DOHH2 (cell line): ENCODE measurements at regions not wholly inside any gene's neighbourhood (a gene's known extent, or its start where the extent isn't known, plus 50 kb on each side); places are given as distances from the start of the nearest gene placed in this dataset.

Experiments used
- H3F3A ChIP-seq: fragments of 200-600 bp; sonication (generic), shearing (Covaris generic); 2 replicates; pipeline ENCODE4 v1.6.0; 2016; ENCODE audit warnings: antibody characterized with exemption, mild to moderate bottlenecking; ENCODE audit not compliant: control insufficient read depth, insufficient read depth
- H3K27ac ChIP-seq: fragments of 200-600 bp; sonication (generic); 2 replicates; pipeline ENCODE4 v1.5.1; 2014; ENCODE audit warnings: low read depth, mild to moderate bottlenecking, low read length, moderate library complexity
- H3K27me3 ChIP-seq: fragments of 200-600 bp; sonication (generic); 2 replicates; pipeline ENCODE4 v1.6.1; 2014; ENCODE audit warnings: mild to moderate bottlenecking, low read length, mixed read lengths; ENCODE audit not compliant: control insufficient read depth
- H3K36me3 ChIP-seq: fragments of 200-600 bp; sonication (generic); 2 replicates; pipeline ENCODE4 v1.6.1; 2014; ENCODE audit warnings: mild to moderate bottlenecking, low read length, moderate library complexity, mixed read lengths; ENCODE audit not compliant: control insufficient read depth
- H3K4me1 ChIP-seq: fragments of 200-600 bp; sonication (generic); 2 replicates; pipeline ENCODE4 v1.6.1; 2014; ENCODE audit warnings: mild to moderate bottlenecking, low read length, mixed read lengths; ENCODE audit not compliant: control insufficient read depth
- H3K4me2 ChIP-seq: fragments of 200-600 bp; sonication (generic); 2 replicates; pipeline ENCODE4 v1.6.0; 2014; ENCODE audit warnings: mild to moderate bottlenecking, low read length, moderate library complexity
- H3K4me3 ChIP-seq: fragments of 200-600 bp; sonication (generic); 2 replicates; pipeline ENCODE4 v1.5.1; 2014; ENCODE audit warnings: mild to moderate bottlenecking, low read length, mixed read lengths
- H3K79me2 ChIP-seq: fragments of 200-600 bp; sonication (generic); 2 replicates; pipeline ENCODE4 v1.6.1; 2014; ENCODE audit warnings: mild to moderate bottlenecking, low read length, mixed read lengths; ENCODE audit not compliant: control insufficient read depth
- H3K9me2 ChIP-seq: fragments of 200-600 bp; sonication (generic); replicated peaks from 2 replicates; pipeline ENCODE4 v1.6.1; 2014; ENCODE audit warnings: mild to moderate bottlenecking, low read length, mixed read lengths; ENCODE audit not compliant: control insufficient read depth
- H3K9me3 ChIP-seq: fragments of 200-600 bp; sonication (generic); 2 replicates; pipeline ENCODE4 v1.6.1; 2014; ENCODE audit warnings: antibody characterized with exemption, low read length, mixed read lengths; ENCODE audit not compliant: control insufficient read depth, insufficient read depth
- H4K20me1 ChIP-seq: fragments of 200-600 bp; sonication (generic); 2 replicates; pipeline ENCODE4 v1.6.0; 2014; ENCODE audit warnings: low read depth, mild to moderate bottlenecking, antibody characterized with exemption, low read length, moderate library complexity; ENCODE audit not compliant: control insufficient read depth, insufficient read depth
- CTCF ChIP-seq: fragments of 200-600 bp; sonication (generic); IDR thresholded peaks from one replicate; pipeline ENCODE4 v1.5.1; 2014; ENCODE audit warnings: antibody characterized with exemption, mild to moderate bottlenecking, low read depth, low read length; ENCODE audit not compliant: poor library complexity, severe bottlenecking
- EZH2phosphoT487 ChIP-seq: fragments of 200-600 bp; sonication (generic); IDR thresholded peaks from 2 replicates; pipeline ENCODE4 v1.6.1; 2017; ENCODE audit warnings: borderline replicate concordance, mild to moderate bottlenecking, antibody characterized with exemption, low read length, moderate library complexity, mixed read lengths

GRCh38 chr3:118713502-118714207, 321.0 kb downstream of the IGSF11 start:
- no peaks in the 10 kb centered on the region for H3K79me2 ChIP-seq
- H3K36me3 ChIP-seq: no peaks in the 10 kb centered on the region
- no peaks in the 10 kb centered on the region for H3K9me2 ChIP-seq
- no peaks in the 10 kb centered on the region for H4K20me1 ChIP-seq
- H3F3A ChIP-seq: no peaks in the 10 kb centered on the region
- H3K9me3 ChIP-seq: no peaks in the 10 kb centered on the region
- H3K4me1 ChIP-seq: no peaks in the 10 kb centered on the region
- no peak overlapping the region for H3K27ac ChIP-seq
- H3K27me3 ChIP-seq: no peaks in the 10 kb centered on the region
- H3K4me3 ChIP-seq: no peak overlapping the region
- no peak overlapping the region for H3K4me2 ChIP-seq
- TF ChIP-seq EZH2phosphoT487 (no peak), CTCF (no peak)

DNA sequence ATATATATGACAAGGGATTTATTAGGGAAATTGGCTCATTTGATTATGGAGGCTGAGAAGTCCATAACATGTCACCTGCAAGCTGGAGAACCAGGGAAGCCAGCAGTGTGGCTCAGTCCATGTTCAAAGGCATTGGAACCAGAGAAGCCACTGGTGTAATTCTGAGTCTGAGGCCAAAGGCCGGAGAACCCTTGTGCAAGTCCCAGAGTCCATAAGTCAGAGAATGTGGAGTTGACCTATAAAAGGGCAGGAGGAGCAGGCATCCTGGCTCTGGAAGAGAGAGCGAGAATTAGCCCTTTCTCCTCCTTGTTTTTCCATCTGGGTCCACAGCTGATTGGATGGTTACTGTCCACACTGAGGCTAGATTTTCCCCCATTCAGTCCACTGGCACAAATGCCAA, 319.8 kb downstream of the IGSF11 start:
- no peaks in the 10 kb centered on the region for H3K4me1 ChIP-seq
- no peak overlapping the region for H3K4me3 ChIP-seq
- TF ChIP-seq CTCF (no peak), EZH2phosphoT487 (no peak)
- no peaks in the 10 kb centered on the region; the same call in 1 of the 2 replicates for H3K9me3 ChIP-seq
- H3K27me3 ChIP-seq: no peaks in the 10 kb centered on the region
- H3K4me2 ChIP-seq: no peak overlapping the region
- H3K79me2 ChIP-seq: no peaks in the 10 kb centered on the region
- no peaks in the 10 kb centered on the region for H4K20me1 ChIP-seq
- no peaks in the 10 kb centered on the region for H3K9me2 ChIP-seq
- H3F3A ChIP-seq: no peaks in the 10 kb centered on the region
- no peaks in the 10 kb centered on the region for H3K36me3 ChIP-seq
- no peak overlapping the region for H3K27ac ChIP-seq

GRCh38 chr3:118729546-118729945, 305.1 kb downstream of the IGSF11 start:
- Histone ChIP-seq H3K9me3 (no peaks in the 10 kb centered on the region), H3K4me1 (no peaks in the 10 kb centered on the region), H3K27ac (no peak overlapping the region), H3K4me3 (no peak overlapping the region), H3K79me2 (no peaks in the 10 kb centered on the region), H3K27me3 (no peaks in the 10 kb centered on the region), H4K20me1 (no peaks in the 10 kb centered on the region), H3K36me3 (no peaks in the 10 kb centered on the region), H3K4me2 (no peak overlapping the region), H3K9me2 (no peaks in the 10 kb centered on the region), H3F3A (no peaks in the 10 kb centered on the region)
- TF ChIP-seq CTCF (no peak), EZH2phosphoT487 (no peak)
